HG03064 (cell line): ENCODE measurements at regions not wholly inside any gene's neighbourhood (a gene's known extent, or its start where the extent isn't known, plus 50 kb on each side); places are given as distances from the start of the nearest gene placed in this dataset.

Source experiments
- ATAC-seq: cut with Tn5 transposase; IDR thresholded peaks from one replicate; pipeline ENCODE4 v1.9.1; 2021; ENCODE audit warnings: low read depth; ENCODE audit not compliant: unreplicated experiment

DNA sequence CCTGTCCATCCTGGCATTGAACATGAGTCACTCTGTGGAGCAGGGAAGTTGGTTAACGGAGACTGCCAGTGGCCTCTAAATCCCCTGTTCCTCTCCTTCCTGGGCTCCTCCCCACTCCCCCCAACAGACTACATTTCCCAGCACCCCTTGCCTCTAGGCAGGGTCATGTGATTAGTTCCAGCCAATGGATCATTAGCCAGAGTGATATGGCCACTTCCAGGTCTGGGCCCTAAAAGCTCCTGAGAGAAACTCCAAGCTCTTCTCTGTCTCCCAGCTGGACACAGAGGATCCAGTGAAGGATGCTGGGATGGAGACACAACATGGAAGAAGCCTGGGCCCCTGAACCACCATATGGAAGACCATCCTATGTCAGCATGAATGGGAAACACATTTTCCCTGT, 54.4 kb upstream of the RFLNA start:
- ATAC-seq = no peak

- no peak for ATAC-seq
Measured at GRCh38 chr12:124241776-124242528, 52.9 kb upstream of the RFLNA start.

GRCh38 chr12:124242529-124243065, 52.3 kb upstream of the RFLNA start:
- ATAC-seq = no peak

GRCh38 chr12:124243936-124244335, 51.0 kb upstream of the RFLNA start:
- no peak for ATAC-seq
